GM12865 (cell line): ENCODE measurements at regions not wholly inside any gene's neighbourhood (a gene's known extent, or its start where the extent isn't known, plus 50 kb on each side); places are given as distances from the start of the nearest gene placed in this dataset.
"Not testable (repeated sequence)": the region's sequence is repeated elsewhere in the genome, so short reads cannot be mapped to it uniquely, and the experiment has no call there.

Experiments used
- DNase-seq: peaks from one replicate; pipeline ENCODE4 v3.0.0; 2010; ENCODE audit warnings: low read depth
- H3K4me3 ChIP-seq: 2 replicates; pipeline ENCODE4 v1.5.1; 2011; ENCODE audit warnings: mild to moderate bottlenecking, low read depth, low read length, control low read depth
- TF ChIP-seq, protein P1 (sequence below): IDR thresholded peaks from 2 replicates; pipeline ENCODE4 v1.5.1; 2011; ENCODE audit warnings: low read length, control low read depth, low read depth, inconsistent platforms; ENCODE audit not compliant: insufficient read depth; ENCODE audit errors: missing control alignments

DNA sequence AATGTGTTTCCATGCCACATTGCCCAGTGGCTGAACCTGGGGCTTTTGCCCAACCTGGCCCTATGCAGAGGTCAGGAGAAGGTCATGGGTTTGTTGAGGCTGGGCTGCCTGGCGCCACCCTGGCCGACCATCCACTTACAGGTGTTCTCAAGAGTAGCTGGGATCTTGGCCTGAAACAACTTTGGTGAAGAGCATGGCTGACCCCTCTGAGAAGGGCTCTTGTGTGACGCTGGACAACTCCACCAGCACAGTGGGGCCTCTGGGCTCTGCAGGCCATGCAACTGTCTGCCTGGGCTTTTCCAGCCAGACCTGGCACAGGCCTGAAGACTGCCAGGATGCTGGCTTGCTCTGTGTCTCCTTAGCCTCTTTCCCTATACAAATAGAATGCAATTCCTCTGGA lies 76.4 kb upstream of the ZNG1B start:
- no peak for DNase-seq
- H3K4me3 ChIP-seq: no peak overlapping the region
- TF ChIP-seq, protein P1, sequence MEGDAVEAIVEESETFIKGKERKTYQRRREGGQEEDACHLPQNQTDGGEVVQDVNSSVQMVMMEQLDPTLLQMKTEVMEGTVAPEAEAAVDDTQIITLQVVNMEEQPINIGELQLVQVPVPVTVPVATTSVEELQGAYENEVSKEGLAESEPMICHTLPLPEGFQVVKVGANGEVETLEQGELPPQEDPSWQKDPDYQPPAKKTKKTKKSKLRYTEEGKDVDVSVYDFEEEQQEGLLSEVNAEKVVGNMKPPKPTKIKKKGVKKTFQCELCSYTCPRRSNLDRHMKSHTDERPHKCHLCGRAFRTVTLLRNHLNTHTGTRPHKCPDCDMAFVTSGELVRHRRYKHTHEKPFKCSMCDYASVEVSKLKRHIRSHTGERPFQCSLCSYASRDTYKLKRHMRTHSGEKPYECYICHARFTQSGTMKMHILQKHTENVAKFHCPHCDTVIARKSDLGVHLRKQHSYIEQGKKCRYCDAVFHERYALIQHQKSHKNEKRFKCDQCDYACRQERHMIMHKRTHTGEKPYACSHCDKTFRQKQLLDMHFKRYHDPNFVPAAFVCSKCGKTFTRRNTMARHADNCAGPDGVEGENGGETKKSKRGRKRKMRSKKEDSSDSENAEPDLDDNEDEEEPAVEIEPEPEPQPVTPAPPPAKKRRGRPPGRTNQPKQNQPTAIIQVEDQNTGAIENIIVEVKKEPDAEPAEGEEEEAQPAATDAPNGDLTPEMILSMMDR: no peak

DNA sequence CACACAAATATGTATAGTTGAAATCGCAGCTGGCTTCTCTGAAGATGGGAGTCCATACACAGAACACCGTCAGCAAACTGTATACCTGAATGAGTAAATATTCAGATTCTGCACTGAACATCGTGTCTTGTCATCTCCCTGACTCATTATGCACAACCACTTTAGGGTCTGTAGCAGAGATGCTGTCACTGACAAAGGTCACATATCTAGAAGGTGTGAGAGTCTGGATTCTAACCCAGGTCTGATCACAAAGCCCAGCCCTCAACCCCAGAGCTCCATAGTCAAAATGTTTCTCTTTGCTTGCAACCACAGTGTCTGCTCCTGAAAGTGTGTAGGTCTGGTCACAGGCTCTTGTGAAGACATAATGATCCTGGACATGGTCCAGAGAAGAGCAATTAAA lies 78.3 kb upstream of the PAX8 start:
- TF ChIP-seq, protein P1: no peak
- no peak overlapping the region for H3K4me3 ChIP-seq
- DNase-seq: no peak

DNA sequence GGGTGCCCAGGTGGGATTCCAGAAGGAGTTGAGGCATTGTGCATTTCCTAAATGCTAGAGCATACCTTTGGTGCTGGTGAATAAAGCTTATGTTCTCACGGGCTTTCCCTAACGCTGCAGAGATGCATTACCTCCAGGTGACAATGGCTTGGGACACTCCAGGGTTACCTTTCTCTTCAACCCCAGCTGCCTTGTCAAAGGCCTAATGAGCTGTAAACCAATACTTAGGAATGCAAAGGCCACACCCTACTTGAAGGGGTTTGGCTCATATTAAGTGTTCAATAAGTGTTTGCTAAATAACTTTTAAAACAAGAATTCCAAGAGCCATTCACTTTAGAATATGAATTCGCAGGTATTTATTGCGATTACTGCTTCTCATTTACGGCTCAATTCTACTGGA lies 77.6 kb upstream of the PAX8 start:
- H3K4me3 ChIP-seq: not testable (repeated sequence)

DNA sequence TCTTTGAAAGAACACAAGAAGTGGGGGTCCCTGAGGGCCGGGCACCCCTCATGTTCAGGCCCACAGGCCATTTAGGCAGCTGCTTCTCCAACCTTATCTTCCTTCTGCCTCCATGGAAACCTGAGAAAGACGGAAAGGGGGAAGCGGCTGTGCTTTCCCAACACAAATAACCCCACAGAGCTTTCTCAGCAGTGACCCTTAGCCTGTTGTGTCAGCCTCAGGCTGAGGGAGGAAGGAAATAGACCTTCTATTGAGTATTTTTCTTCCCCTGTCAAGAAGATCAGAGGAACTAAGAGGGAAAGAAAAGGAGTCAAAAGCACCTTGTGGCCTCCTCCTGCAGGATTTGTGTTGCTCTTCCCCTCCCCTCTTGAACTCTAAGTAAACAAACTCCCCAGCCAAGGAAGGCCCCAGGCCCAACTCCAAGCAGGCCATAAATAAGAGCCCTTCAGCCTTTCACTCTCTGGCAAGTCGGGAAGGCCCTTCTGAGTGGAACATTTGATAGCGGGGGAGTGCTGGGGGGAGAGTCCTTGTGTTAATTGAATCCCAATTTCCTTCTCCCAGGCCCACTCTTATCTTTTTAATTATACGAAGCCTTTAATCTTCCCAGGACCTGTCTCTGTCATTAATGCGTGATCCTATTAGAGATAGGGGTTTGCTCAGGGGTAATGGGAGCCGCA lies 76.8 kb upstream of the PAX8 start:
- not testable (repeated sequence) for H3K4me3 ChIP-seq, DNase-seq

More for the DNA sequence above, 77.6 kb upstream of the PAX8 start:
- not testable (repeated sequence) for DNase-seq

DNA sequence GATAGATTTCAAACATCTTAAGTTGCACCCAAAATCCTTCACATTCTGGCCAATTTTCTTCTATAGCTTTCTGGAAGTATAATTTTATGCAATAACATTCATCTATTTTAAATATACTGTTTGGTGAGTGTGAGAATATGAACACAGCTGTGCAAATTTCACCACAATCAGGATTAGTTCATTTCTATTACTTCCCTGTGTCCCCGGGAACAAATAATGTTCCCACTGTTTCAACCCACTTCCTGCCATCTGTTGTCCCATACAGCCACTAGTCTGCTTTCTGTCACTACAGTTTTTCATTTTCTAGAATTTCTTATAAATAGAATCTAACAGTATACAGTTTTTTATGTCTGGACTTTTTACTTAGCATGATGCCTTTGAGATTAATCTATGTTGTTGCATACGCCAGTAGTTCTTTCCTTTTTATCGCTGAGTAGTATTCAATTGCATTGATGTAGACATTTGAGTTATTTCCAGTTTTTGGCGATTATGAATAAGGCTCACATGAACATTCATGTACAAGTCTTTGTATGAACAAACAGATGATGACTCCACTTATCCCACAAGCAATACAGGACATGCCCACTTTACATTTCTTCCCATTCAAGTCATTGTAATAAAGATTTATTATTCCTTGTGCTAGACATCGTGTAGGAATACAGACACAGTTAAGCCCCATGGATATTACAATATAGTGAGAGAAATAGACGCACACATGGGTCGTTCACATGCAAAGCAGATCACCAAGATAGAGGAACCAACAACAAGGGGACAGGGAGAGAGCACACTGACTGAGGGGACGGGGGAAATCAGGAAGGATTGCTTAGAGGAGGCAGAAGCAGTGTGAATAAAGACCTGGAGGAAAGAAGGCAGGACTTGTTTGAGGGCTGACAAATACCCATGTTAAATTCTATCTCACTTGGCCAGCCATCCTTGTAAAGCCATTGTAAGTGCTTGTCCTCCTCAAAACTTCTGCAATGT lies 72.9 kb upstream of the PAX8 start:
- TF ChIP-seq, protein P1: no peak
- no peak overlapping the region for H3K4me3 ChIP-seq
- DNase-seq: no peak

DNA sequence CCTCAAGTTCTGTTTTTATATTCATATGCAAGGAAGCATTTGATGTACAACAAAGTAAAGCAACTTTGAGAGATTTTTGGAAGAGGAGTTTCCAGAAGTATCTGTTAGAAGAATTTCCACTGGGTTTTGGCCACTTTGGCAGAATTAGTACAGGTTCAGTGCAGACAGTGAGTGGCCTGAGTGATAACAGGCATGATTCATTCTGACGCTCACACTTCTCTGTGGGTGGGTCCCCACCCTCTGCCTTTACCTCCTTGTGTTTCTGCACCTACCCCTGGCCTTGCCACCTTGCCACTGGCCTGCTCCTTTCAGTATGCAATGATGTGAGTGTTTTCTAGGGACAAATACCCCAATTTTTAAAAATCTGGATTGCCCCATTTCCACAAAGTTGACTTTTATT lies 65.1 kb upstream of the PAX8 start:
- DNase-seq, H3K4me3 ChIP-seq: not testable (repeated sequence)

DNA sequence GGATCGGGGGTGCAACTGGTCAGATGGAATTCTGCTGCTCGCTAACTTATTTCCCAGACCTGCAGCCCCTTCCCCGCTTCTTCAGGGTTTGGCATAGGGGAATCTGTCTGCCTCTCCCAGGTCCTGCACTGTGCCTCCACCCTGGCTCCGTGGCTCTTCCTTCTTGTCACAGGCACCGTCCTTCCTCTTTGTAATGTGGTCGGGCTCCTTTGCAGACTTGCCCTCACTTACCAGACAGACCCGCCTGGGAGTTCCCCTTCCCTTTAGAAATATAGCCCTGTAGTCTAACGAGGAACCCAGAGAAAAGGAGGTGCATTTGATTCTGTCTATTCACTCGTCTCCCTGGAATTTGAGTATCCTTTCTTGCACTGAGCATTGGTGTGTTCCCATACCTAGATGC lies 63.9 kb upstream of the PAX8 start:
- H3K4me3 ChIP-seq: no peak overlapping the region
- no peak for DNase-seq
- TF ChIP-seq, protein P1: no peak

DNA sequence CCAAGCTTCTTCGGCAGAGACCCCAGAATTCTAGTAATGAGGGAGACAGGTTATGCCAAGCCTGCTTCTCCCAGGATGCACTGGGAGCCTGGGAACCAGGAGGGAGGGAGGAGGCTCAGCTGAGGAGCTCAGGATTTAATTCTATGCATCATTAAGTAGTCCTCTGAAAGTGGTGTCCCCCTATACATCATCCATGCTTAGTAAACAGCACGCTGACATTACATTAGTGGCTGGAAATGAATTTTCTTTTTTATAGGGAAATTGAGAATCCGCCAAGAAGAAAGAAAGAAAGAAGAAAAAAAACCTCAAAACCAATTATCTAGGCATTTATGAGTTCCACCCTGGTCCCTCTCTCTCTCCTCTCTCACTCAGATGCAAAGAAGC lies 63.1 kb upstream of the PAX8 start:
- DNase-seq, H3K4me3 ChIP-seq: not testable (repeated sequence)
